Caco-2 (cell line): ENCODE measurements at regions not wholly inside any gene's neighbourhood (a gene's known extent, or its start where the extent isn't known, plus 50 kb on each side); places are given as distances from the start of the nearest gene placed in this dataset.

Experiments
- BruUV-seq: library from RNA; stranded (reverse); fragments of 400-500 nt; replicated peaks from 2 replicates; lab custom pipeline; 2021; lab: Mats Ljungman, UMichigan
- CTCF ChIA-PET: fragments of 300-600 bp; sonication (Branson Sonifier 250); formaldehyde crosslinking; loops from one replicate; lab custom pipeline; 2022; ENCODE audit warnings: antibody characterized with exemption; lab: Charles Lee
- POLR2A ChIA-PET: fragments of 300-600 bp; sonication (Branson Sonifier 250); formaldehyde crosslinking; loops from one replicate; lab custom pipeline; 2022; ENCODE audit warnings: antibody characterized with exemption; lab: Charles Lee
- DNase-seq, 2 experiments: peaks; one replicate each; pipeline versions ENCODE4 v3.0.0 to v3.0.0-alpha.2; 2020 to 2022
- H3K27me3 ChIP-seq: replicated peaks from 2 replicates; pipeline ENCODE4 v1.6.0; 2011; ENCODE audit warnings: low read length; ENCODE audit not compliant: control insufficient read depth, insufficient read depth
- H3K36me3 ChIP-seq: 2 replicates; pipeline ENCODE4 v1.5.1; 2011; ENCODE audit warnings: low read length; ENCODE audit not compliant: control insufficient read depth, insufficient read depth
- H3K4me1 ChIP-seq: fragments of 250-450 bp; sonication (Bioruptor Pico); 2 replicates; pipeline ENCODE4 v1.5.1; 2020; ENCODE audit warnings: mild to moderate bottlenecking
- H3K4me3 ChIP-seq: 2 replicates; pipeline ENCODE4 v1.5.1; 2011; ENCODE audit warnings: low read depth, mild to moderate bottlenecking, control low read depth, low read length
- H3K9me3 ChIP-seq: fragments of 250-450 bp; sonication (Bioruptor Pico); 2 replicates; pipeline ENCODE4 v1.5.1; 2020; ENCODE audit warnings: mild to moderate bottlenecking, moderate library complexity
- H3K27ac Mint-ChIP-seq: one replicate; pipeline ENCODE4 v1.8.0; 2022; ENCODE audit warnings: mixed read lengths; ENCODE audit not compliant: unreplicated experiment
- H3K27me3 Mint-ChIP-seq: one replicate; pipeline ENCODE4 v1.8.0; 2022; ENCODE audit warnings: mixed read lengths; ENCODE audit not compliant: insufficient read depth, unreplicated experiment
- H3K36me3 Mint-ChIP-seq: one replicate; pipeline ENCODE4 v1.8.0; 2022; ENCODE audit warnings: mild to moderate bottlenecking, mixed read lengths; ENCODE audit not compliant: insufficient read depth, unreplicated experiment
- H3K4me1 Mint-ChIP-seq: one replicate; pipeline ENCODE4 v1.8.0; 2022; ENCODE audit warnings: low read depth, mixed read lengths; ENCODE audit not compliant: unreplicated experiment
- H3K4me3 Mint-ChIP-seq: one replicate; pipeline ENCODE4 v1.8.0; 2022; ENCODE audit warnings: mild to moderate bottlenecking, moderate library complexity, mixed read lengths; ENCODE audit not compliant: unreplicated experiment
- H3K9me3 Mint-ChIP-seq: one replicate; pipeline ENCODE4 v1.8.0; 2022; ENCODE audit warnings: mixed read lengths; ENCODE audit not compliant: unreplicated experiment
- CTCF ChIP-seq, 2 experiments: fragments of 200-600 bp in 1 of 2; IDR thresholded peaks; 1 replicate in 1 of 2; 2 replicates in 1 of 2; pipeline versions ENCODE4 v1.5.1 to v1.8.0; 2011 to 2022; ENCODE audit warnings: antibody characterized with exemption in 1 of 2, control low read depth in 1 of 2, inconsistent platforms in 1 of 2, low read depth in 1 of 2, low read length in 1 of 2, mild to moderate bottlenecking in 1 of 2, moderate library complexity in 1 of 2; ENCODE audit not compliant: insufficient read depth in 1 of 2, severe bottlenecking in 1 of 2, unreplicated experiment in 1 of 2
- intact Hi-C: fragments of 100-400 bp; cut with micrococcal nuclease; formaldehyde crosslinking; loops from one replicate; pipeline ENCODE4 v1.10.0; 2022; ENCODE audit not compliant: unreplicated experiment

- Mint-ChIP-seq H3K9me3 (no peaks in the 10 kb centered on the region), H3K27ac (no peak overlapping the region), H3K4me1 (peaks cover 48% of the 10 kb centered on the region), H3K4me3 (no peak overlapping the region), H3K27me3 (no peaks in the 10 kb centered on the region), H3K36me3 (no peaks in the 10 kb centered on the region)
- POLR2A ChIA-PET, result no interaction called here
- no peak overlapping the region for H3K4me3 ChIP-seq
- no peaks in the 10 kb centered on the region for H3K9me3 ChIP-seq
- intact Hi-C loops, result no loop called here
- DNase-seq, result no peak
- H3K36me3 ChIP-seq, result no peaks in the 10 kb centered on the region
- peaks cover 51% of the 10 kb centered on the region for H3K4me1 ChIP-seq
- no peak for TF ChIP-seq CTCF (IDR thresholded peaks at IDR 0.05; ENCODE audit: insufficient read depth in 1 of 2, low read depth in 1 of 2, low read length in 1 of 2, severe bottlenecking in 1 of 2, unreplicated experiment in 1 of 2)
- CTCF ChIA-PET, result no interaction called here
- no TSS peak for BruUV-seq
- H3K27me3 ChIP-seq, result no peaks in the 10 kb centered on the region
Observed at GRCh38 chr18:22112215-22112614, 57.2 kb upstream of the GATA6 start.

- no peaks in the 10 kb centered on the region for H3K36me3 ChIP-seq
- no peaks in the 10 kb centered on the region for H3K9me3 ChIP-seq
- intact Hi-C loops, result no loop called here
- DNase-seq, result no peak
- Mint-ChIP-seq H3K27ac (no peak overlapping the region), H3K36me3 (no peaks in the 10 kb centered on the region), H3K9me3 (no peaks in the 10 kb centered on the region), H3K27me3 (no peaks in the 10 kb centered on the region), H3K4me3 (no peak overlapping the region), H3K4me1 (peaks cover 42% of the 10 kb centered on the region)
- BruUV-seq, result no TSS peak
- H3K27me3 ChIP-seq, result no peaks in the 10 kb centered on the region
- no peak overlapping the region for H3K4me3 ChIP-seq
- H3K4me1 ChIP-seq, result peaks cover 49% of the 10 kb centered on the region
- ChIA-PET POLR2A (no interaction called here), CTCF (interaction anchor here (0.6 kb wide), 1 partner anchor 117 kb away, joined by 3 read pairs; no protein-coding TSS in a partner anchor)
- TF ChIP-seq CTCF (IDR thresholded peaks at IDR 0.05; ENCODE audit: insufficient read depth in 1 of 2, low read depth in 1 of 2, low read length in 1 of 2, severe bottlenecking in 1 of 2, unreplicated experiment in 1 of 2), result no peak
Observed at GRCh38 chr18:22113144-22113844, 56.1 kb upstream of the GATA6 start.

- ChIA-PET CTCF (no interaction called here), POLR2A (interaction anchor here (1.6 kb wide), 1 partner anchor 49 kb away, joined by 3 read pairs; no protein-coding TSS in a partner anchor)
- Histone ChIP-seq H3K27me3 (no peaks in the 10 kb centered on the region), H3K4me3 (no peak overlapping the region), H3K9me3 (no peaks in the 10 kb centered on the region), H3K36me3 (no peaks in the 10 kb centered on the region), H3K4me1 (peaks cover 35% of the 10 kb centered on the region)
- Mint-ChIP-seq H3K4me3 (no peak overlapping the region), H3K27ac (peak overlapping the region; percentile 84), H3K9me3 (no peaks in the 10 kb centered on the region), H3K27me3 (no peaks in the 10 kb centered on the region), H3K4me1 (peaks cover 42% of the 10 kb centered on the region), H3K36me3 (no peaks in the 10 kb centered on the region)
- no peak for TF ChIP-seq CTCF (IDR thresholded peaks at IDR 0.05; ENCODE audit: insufficient read depth in 1 of 2, low read depth in 1 of 2, low read length in 1 of 2, severe bottlenecking in 1 of 2, unreplicated experiment in 1 of 2)
- no peak for DNase-seq
- intact Hi-C loops, result loop anchor here (2.0 kb wide), 1 partner anchor 14 kb away; no protein-coding TSS in a partner anchor
- BruUV-seq, result no TSS peak
Observed at GRCh38 chr18:22114526-22115321, 54.7 kb upstream of the GATA6 start.
